ENCODE measurements at regions not wholly inside any gene's neighbourhood (a gene's known extent, or its start where the extent isn't known, plus 50 kb on each side); places are given as distances from the start of the nearest gene placed in this dataset.

DNA sequence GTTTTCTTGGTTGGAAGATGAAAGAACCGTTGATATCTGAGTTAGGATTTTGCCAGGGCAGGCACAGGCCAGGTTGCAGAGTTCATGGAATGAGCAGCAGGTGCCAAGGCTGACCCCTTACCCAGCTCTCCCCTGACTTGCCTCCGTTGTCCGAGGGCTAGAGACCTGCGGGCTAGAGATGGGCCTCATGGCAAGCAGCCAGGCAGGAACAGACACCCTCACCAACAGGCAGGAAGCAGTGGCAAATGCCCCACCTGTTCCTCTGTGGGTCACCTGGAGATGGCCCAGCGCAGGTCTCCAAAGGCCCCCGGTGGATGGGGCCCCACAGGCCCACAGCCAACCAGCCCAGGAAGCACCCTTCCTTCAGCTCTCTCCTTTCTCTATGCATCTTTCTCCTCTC, 186.7 kb upstream of the PMEPA1 start:
- TF ChIP-seq, protein P1, sequence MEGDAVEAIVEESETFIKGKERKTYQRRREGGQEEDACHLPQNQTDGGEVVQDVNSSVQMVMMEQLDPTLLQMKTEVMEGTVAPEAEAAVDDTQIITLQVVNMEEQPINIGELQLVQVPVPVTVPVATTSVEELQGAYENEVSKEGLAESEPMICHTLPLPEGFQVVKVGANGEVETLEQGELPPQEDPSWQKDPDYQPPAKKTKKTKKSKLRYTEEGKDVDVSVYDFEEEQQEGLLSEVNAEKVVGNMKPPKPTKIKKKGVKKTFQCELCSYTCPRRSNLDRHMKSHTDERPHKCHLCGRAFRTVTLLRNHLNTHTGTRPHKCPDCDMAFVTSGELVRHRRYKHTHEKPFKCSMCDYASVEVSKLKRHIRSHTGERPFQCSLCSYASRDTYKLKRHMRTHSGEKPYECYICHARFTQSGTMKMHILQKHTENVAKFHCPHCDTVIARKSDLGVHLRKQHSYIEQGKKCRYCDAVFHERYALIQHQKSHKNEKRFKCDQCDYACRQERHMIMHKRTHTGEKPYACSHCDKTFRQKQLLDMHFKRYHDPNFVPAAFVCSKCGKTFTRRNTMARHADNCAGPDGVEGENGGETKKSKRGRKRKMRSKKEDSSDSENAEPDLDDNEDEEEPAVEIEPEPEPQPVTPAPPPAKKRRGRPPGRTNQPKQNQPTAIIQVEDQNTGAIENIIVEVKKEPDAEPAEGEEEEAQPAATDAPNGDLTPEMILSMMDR (IDR thresholded peaks at IDR 0.05; ENCODE audit: low read depth, low read length), result no peak
- no peak for TF ChIP-seq EZH2phosphoT487 (IDR thresholded peaks at IDR 0.05; ENCODE audit: low read depth)
